LHCN-M2 (cell line): ENCODE measurements at regions not wholly inside any gene's neighbourhood (a gene's known extent, or its start where the extent isn't known, plus 50 kb on each side); places are given as distances from the start of the nearest gene placed in this dataset.
A peak's percentile ranks its signal among the peaks of the same experiment; 100 is the strongest.
"Not testable (repeated sequence)": the region's sequence is repeated elsewhere in the genome, so short reads cannot be mapped to it uniquely, and the experiment has no call there.

Experiments used
- DNase-seq: peaks from one replicate; pipeline ENCODE4 v3.0.0-alpha.2; 2012; ENCODE audit warnings: low read depth

GRCh38 chr1:21385022-21385421 lies 54.9 kb upstream of the NBPF3 start:
- DNase-seq: no peak

- DNase-seq: no peak
Measured at GRCh38 chr1:21384620-21385019, 55.3 kb upstream of the NBPF3 start.

GRCh38 chr1:21383785-21384401 lies 56.0 kb upstream of the NBPF3 start:
- DNase-seq: no peak

GRCh38 chr1:21381354-21381753 lies 58.6 kb upstream of the NBPF3 start:
- DNase-seq: no peak

GRCh38 chr1:21380147-21380546 lies 59.8 kb upstream of the NBPF3 start:
- not testable (repeated sequence) for DNase-seq

GRCh38 chr1:21379571-21379970 lies 60.4 kb upstream of the NBPF3 start:
- DNase-seq: no peak

- DNase-seq: no peak
Measured at GRCh38 chr1:21378705-21379494, 61.0 kb upstream of the NBPF3 start.

GRCh38 chr1:21372383-21372782 lies 67.6 kb upstream of the NBPF3 start:
- DNase-seq: no peak

- DNase-seq: no peak
Measured at GRCh38 chr1:21369905-21370304, 70.0 kb upstream of the NBPF3 start.

GRCh38 chr1:21368515-21369289 lies 71.2 kb upstream of the NBPF3 start:
- peak; percentile 74 for DNase-seq

- DNase-seq: not testable (repeated sequence)
Measured at GRCh38 chr1:21367973-21368514, 71.9 kb upstream of the NBPF3 start.

GRCh38 chr1:21366288-21366687 lies 73.6 kb upstream of the NBPF3 start:
- DNase-seq: no peak

- DNase-seq: no peak
Measured at GRCh38 chr1:21365036-21365435, 74.8 kb upstream of the ECE1 start.

- no peak for DNase-seq
Measured at GRCh38 chr1:21362096-21362495, 71.8 kb upstream of the ECE1 start.

- DNase-seq: no peak
Measured at GRCh38 chr1:21361506-21361905, 71.2 kb upstream of the ECE1 start.

GRCh38 chr1:21357161-21357560 lies 66.9 kb upstream of the ECE1 start:
- no peak for DNase-seq

GRCh38 chr1:21355956-21356355 lies 65.7 kb upstream of the ECE1 start:
- DNase-seq: no peak

- no peak for DNase-seq
Measured at GRCh38 chr1:21352586-21352985, 62.3 kb upstream of the ECE1 start.

- DNase-seq: no peak
Measured at GRCh38 chr1:21351901-21352300, 61.6 kb upstream of the ECE1 start.

- DNase-seq: no peak
Measured at GRCh38 chr1:21350202-21350885, 60.1 kb upstream of the ECE1 start.

GRCh38 chr1:21349693-21350092 lies 59.4 kb upstream of the ECE1 start:
- DNase-seq: no peak
